Spleen (tissue), 11 donors: ENCODE measurements at regions not wholly inside any gene's neighbourhood (a gene's known extent, or its start where the extent isn't known, plus 50 kb on each side); places are given as distances from the start of the nearest gene placed in this dataset.

Experiments used
- DNase-seq: peaks from one replicate; pipeline ENCODE4 v3.0.0-alpha.2; 2020
- H3K27ac ChIP-seq, 8 donors: fragments of 200-600 bp; sonication (generic) in 7 of 8; 1 replicate in 4 of 8; 2 replicates in 4 of 8; pipeline versions ENCODE4 v1.5.0 to v1.8.0; 2016 to 2021; ENCODE audit warnings: inconsistent platforms in 4 of 8, mild to moderate bottlenecking in 4 of 8, moderate library complexity in 1 of 8
- H3K27me3 ChIP-seq, 7 donors: fragments of 200-600 bp; sonication (generic) in 6 of 7; replicated peaks in 1 of 7; 1 replicate in 4 of 7; 2 replicates in 3 of 7; pipeline versions ENCODE4 v1.5.0 to v1.8.0; 2016 to 2021; ENCODE audit warnings: inconsistent platforms in 3 of 7, mild to moderate bottlenecking in 1 of 7
- H3K36me3 ChIP-seq, 6 donors: fragments of 200-600 bp; sonication (generic) in 5 of 6; 1 replicate in 4 of 6; 2 replicates in 2 of 6; pipeline versions ENCODE4 v1.5.0 to v1.8.0; 2016 to 2021; ENCODE audit warnings: inconsistent platforms in 2 of 6
- H3K4me1 ChIP-seq, 6 donors: fragments of 200-600 bp; sonication (generic) in 5 of 6; 1 replicate in 3 of 6; 2 replicates in 3 of 6; pipeline versions ENCODE4 v1.5.0 to v1.8.0; 2016 to 2021; ENCODE audit warnings: inconsistent platforms in 3 of 6
- H3K4me3 ChIP-seq, 8 donors: fragments of 200-600 bp; sonication (generic) in 7 of 8; 1 replicate in 4 of 8; 2 replicates in 4 of 8; pipeline versions ENCODE4 v1.5.0 to v1.8.0; 2016 to 2021; ENCODE audit warnings: inconsistent platforms in 4 of 8, mild to moderate bottlenecking in 4 of 8, moderate library complexity in 2 of 8
- H3K9me3 ChIP-seq, 8 donors: fragments of 200-600 bp; sonication (generic) in 7 of 8; 1 replicate in 4 of 8; 2 replicates in 4 of 8; pipeline versions ENCODE4 v1.5.0 to v1.8.0; 2016 to 2021; ENCODE audit warnings: inconsistent platforms in 4 of 8
- POLR2A ChIP-seq, 3 donors: fragments of 450-650 bp; IDR thresholded peaks; one replicate each; pipeline ENCODE4 v1.5.1; 2017; ENCODE audit warnings: antibody characterized with exemption in 3 of 3, mild to moderate bottlenecking in 1 of 3
- POLR2AphosphoS5 ChIP-seq, 3 donors: sonication (generic); formaldehyde crosslinking; IDR thresholded peaks; one replicate each; pipeline ENCODE4 v1.5.1; 2017; ENCODE audit warnings: antibody characterized with exemption in 3 of 3
- WGBS, 5 donors: extraction: QIAGEN DNeasy Blood & Tissue Kit in 3 of 5; methylation state at CpG; one replicate each; pipeline versions ENCODE4 v1.1.5 to v1.1.7; 2013 to 2018; 5-methylcytosine and 5-hydroxymethylcytosine counted together
- intact Hi-C: fragments of 100-400 bp; cut with DNase I; formaldehyde crosslinking; loops from one replicate; pipeline ENCODE4 v1.15.0; 2023; ENCODE audit warnings: low total_unique reads
- TF ChIP-seq, protein P1 (sequence below), 11 experiments: fragments of 200-600 bp in 7 of 11; fragments of 450-650 bp in 4 of 11; sonication (generic) in 4 of 11; IDR thresholded peaks in 8 of 11; conservative IDR thresholded peaks in 3 of 11; 1 replicate in 7 of 11; 2 replicates in 4 of 11; pipeline versions ENCODE4 v1.4.0 to v1.8.0; 2016 to 2021; ENCODE audit warnings: antibody characterized with exemption in 11 of 11, inconsistent platforms in 4 of 11, mild to moderate bottlenecking in 1 of 11
- donor health status: healthy with polysubstance abuse.
- donor health status: DM: no; HTN: no; CAD: no; lungs with moderate emphysema.
- donor health status: DM: no; HTN: no; CAD: no.
- donor health status: Bipolar disorder and iron deficiency.
- donor health status: healthy.
- donor health status: DM: no; HTN: no; CAD: no.
- donor health status: DM: yes; HTN: yes; CAD: no.

DNA sequence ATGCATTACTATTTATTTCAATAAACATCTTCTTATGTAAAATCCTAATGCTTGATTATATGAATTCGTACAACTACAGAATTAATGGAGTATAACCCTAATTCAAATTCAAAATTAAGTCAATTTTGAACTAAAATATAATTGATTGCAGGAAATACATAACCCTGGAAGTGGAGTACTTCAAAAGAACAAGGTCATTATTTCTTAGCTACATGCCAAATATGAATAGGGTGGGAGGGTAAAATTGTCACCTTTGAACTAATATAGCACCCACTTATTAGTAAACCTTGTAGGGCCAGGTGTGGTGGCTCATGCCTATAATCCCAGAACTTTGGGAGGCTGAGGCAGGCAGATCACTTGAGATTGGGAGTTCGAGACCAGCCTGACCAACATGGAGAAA is 895.4 kb upstream of the ACVR2A start:
- no peak for DNase-seq
- H3K4me3 ChIP-seq, result no peak overlapping the region
- no peaks in the 10 kb centered on the region for H3K9me3 ChIP-seq
- TF ChIP-seq POLR2A (IDR thresholded peaks at IDR 0.05) (no peak), POLR2AphosphoS5 (IDR thresholded peaks at IDR 0.05) (no peak)
- TF ChIP-seq, protein P1, sequence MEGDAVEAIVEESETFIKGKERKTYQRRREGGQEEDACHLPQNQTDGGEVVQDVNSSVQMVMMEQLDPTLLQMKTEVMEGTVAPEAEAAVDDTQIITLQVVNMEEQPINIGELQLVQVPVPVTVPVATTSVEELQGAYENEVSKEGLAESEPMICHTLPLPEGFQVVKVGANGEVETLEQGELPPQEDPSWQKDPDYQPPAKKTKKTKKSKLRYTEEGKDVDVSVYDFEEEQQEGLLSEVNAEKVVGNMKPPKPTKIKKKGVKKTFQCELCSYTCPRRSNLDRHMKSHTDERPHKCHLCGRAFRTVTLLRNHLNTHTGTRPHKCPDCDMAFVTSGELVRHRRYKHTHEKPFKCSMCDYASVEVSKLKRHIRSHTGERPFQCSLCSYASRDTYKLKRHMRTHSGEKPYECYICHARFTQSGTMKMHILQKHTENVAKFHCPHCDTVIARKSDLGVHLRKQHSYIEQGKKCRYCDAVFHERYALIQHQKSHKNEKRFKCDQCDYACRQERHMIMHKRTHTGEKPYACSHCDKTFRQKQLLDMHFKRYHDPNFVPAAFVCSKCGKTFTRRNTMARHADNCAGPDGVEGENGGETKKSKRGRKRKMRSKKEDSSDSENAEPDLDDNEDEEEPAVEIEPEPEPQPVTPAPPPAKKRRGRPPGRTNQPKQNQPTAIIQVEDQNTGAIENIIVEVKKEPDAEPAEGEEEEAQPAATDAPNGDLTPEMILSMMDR (IDR thresholded peaks at IDR 0.05 in 8 of 11, conservative IDR thresholded peaks at IDR 0.05 in 3 of 11), result no peak
- WGBS, 5 donors, result 73 to 84% (median 78%) methylated on average over 2 of the region's 2 CpGs
- no peaks in the 10 kb centered on the region for H3K27me3 ChIP-seq
- H3K36me3 ChIP-seq, result no peaks in the 10 kb centered on the region
- intact Hi-C loops, result no loop called here
- H3K4me1 ChIP-seq, result no peaks in the 10 kb centered on the region
- H3K27ac ChIP-seq, result no peak overlapping the region

DNA sequence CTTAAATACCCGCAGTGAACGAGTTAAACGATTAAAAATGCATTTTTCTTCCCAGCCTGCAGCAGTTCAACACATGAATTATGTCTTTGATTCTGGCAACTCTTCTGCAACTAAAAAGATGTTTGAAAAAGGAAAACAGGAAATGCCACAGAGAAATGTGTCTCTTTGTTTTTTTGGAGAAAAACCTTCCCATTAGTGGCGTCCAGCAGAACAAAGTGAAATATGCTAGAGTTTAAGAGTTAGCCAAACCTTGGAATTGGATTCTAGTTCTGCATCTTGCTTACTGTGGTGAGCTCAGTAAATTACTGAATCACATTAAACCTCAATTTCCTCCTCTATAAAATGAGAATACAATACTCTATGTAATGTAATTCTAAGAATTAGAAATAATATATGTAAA is 900.2 kb upstream of the ACVR2A start:
- H3K27ac ChIP-seq, result peak overlapping the region in 1 of 8 donors; percentile 9
- H3K27me3 ChIP-seq, result no peaks in the 10 kb centered on the region
- intact Hi-C loops, result no loop called here
- no peaks in the 10 kb centered on the region for H3K4me1 ChIP-seq
- no peak overlapping the region for H3K4me3 ChIP-seq
- no peaks in the 10 kb centered on the region for H3K9me3 ChIP-seq
- 61 to 75% (median 65%) methylated on average over 4 of the region's 4 CpGs for WGBS, 5 donors
- TF ChIP-seq, protein P1 (IDR thresholded peaks at IDR 0.05 in 8 of 11, conservative IDR thresholded peaks at IDR 0.05 in 3 of 11), result no peak
- TF ChIP-seq POLR2A (IDR thresholded peaks at IDR 0.05) (no peak), POLR2AphosphoS5 (IDR thresholded peaks at IDR 0.05) (no peak)
- no peak for DNase-seq
- H3K36me3 ChIP-seq, result no peaks in the 10 kb centered on the region

DNA sequence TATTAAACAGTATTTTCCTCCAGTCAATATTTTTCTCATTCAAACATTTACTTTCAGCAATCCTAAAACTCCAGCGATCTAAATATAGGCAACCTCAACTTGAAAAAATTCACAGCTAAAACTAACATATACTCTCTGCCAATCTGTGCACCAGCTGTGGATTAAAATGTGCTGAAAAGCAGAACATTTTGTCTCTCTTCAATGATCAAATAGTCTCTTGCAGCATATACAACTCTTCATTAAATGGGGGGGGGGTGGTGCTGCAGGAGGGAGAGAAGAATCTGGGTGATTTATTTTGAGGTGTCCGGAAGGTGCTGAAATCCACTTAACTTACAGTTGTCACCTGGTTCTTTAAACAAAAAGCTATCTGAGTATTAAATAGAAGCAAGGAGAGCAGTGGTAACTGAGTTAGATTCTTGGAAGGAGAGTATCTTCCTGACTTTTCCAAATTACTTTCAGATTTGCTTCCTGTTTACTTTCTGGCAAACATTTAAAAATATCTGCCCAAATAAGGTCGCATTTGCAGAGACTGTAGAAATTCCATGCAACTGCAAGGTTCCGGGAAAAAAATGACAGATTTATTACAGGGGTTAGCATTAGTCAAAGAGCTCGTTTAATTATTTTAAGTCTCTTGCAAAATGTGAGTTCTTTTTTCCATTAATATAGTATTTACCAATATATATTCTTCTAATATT is 904.7 kb upstream of the ACVR2A start:
- no peak for TF ChIP-seq POLR2A (IDR thresholded peaks at IDR 0.05)
- no peak for TF ChIP-seq POLR2AphosphoS5 (IDR thresholded peaks at IDR 0.05)
- TF ChIP-seq, protein P1 (IDR thresholded peaks at IDR 0.05 in 8 of 11, conservative IDR thresholded peaks at IDR 0.05 in 3 of 11), result no peak
- Histone ChIP-seq H3K27me3 (no peaks in the 10 kb centered on the region), H3K36me3 (no peaks in the 10 kb centered on the region), H3K27ac (peak overlapping the region in 7 of 8 donors; percentile 2 to 61 (median 51)), H3K4me1 (no peaks in the 10 kb centered on the region), H3K9me3 (peaks cover 0 to 8% (median 2%) of the 10 kb centered on the region in 8 donors), H3K4me3 (no peak overlapping the region)
- WGBS, 5 donors, result 46 to 64% (median 52%) methylated on average over 5 of the region's 5 CpGs
- DNase-seq, result no peak
- intact Hi-C loops, result no loop called here

DNA sequence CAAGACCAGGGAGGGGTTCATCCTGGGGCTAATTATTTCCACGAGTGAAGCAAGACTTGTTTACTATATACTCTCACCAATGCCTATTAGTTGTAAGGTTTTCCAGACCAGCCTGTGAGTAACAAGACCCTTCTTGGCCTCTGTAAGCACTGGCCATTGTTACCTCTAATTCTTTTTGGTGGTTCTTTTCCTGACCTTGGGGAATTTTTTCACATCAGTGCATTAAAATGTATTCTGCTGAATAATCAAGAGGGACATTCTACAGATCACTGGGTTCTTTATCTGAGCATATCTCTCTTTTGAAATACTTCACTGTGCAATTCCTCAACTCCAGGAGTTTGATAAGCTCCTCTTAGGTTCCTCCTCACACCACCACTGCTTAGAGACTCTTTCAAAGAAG is 909.9 kb upstream of the ACVR2A start:
- WGBS, 5 donors, result 59 to 76% (median 68%) methylated on average over 1 of the region's 1 CpG
- peaks cover 0 to 35% (median 28%) of the 10 kb centered on the region in 8 donors for H3K9me3 ChIP-seq
- intact Hi-C loops, result no loop called here
- no peak for TF ChIP-seq POLR2A (IDR thresholded peaks at IDR 0.05)
- TF ChIP-seq, protein P1 (IDR thresholded peaks at IDR 0.05 in 8 of 11, conservative IDR thresholded peaks at IDR 0.05 in 3 of 11), result no peak
- no peak for DNase-seq
- no peaks in the 10 kb centered on the region for H3K4me1 ChIP-seq
- no peaks in the 10 kb centered on the region for H3K36me3 ChIP-seq
- H3K4me3 ChIP-seq, result no peak overlapping the region
- H3K27me3 ChIP-seq, result no peaks in the 10 kb centered on the region
- no peak overlapping the region for H3K27ac ChIP-seq
